H9 (cell line): ENCODE measurements at regions not wholly inside any gene's neighbourhood (a gene's known extent, or its start where the extent isn't known, plus 50 kb on each side); places are given as distances from the start of the nearest gene placed in this dataset.

Experiments
- DNase-seq: peaks from one replicate; pipeline ENCODE4 v3.0.0-alpha.2; 2017
- H2AFZ ChIP-seq: one replicate; pipeline ENCODE4 v1.6.1; 2013; ENCODE audit warnings: mild to moderate bottlenecking, low read length, control low read depth, moderate library complexity
- H2AK5ac ChIP-seq: 2 replicates; pipeline ENCODE4 v1.6.1; 2013; ENCODE audit warnings: low read length, control low read depth, mixed read lengths; ENCODE audit not compliant: insufficient read length
- H2BK120ac ChIP-seq: one replicate; pipeline ENCODE4 v1.6.1; 2013; ENCODE audit warnings: low read depth, mild to moderate bottlenecking, low read length, control low read depth, inconsistent platforms; ENCODE audit not compliant: poor library complexity, severe bottlenecking
- H2BK12ac ChIP-seq: 2 replicates; pipeline ENCODE4 v1.6.1; 2013; ENCODE audit warnings: low read length, control low read depth, mixed read lengths, low read depth; ENCODE audit not compliant: insufficient read length
- H2BK15ac ChIP-seq: 2 replicates; pipeline ENCODE4 v1.6.1; 2013; ENCODE audit warnings: low read depth, low read length, control low read depth
- H2BK20ac ChIP-seq: one replicate; pipeline ENCODE4 v1.6.1; 2013; ENCODE audit warnings: low read depth, mild to moderate bottlenecking, low read length, control low read depth, inconsistent platforms; ENCODE audit not compliant: poor library complexity, severe bottlenecking
- H2BK5ac ChIP-seq: 2 replicates; pipeline ENCODE4 v1.6.1; 2013; ENCODE audit warnings: low read length, control low read depth, mixed read lengths; ENCODE audit not compliant: insufficient read length
- H3K14ac ChIP-seq: 2 replicates; pipeline ENCODE4 v1.6.1; 2013; ENCODE audit warnings: low read length, control low read depth; ENCODE audit not compliant: insufficient read depth
- H3K18ac ChIP-seq: 2 replicates; pipeline ENCODE4 v1.6.1; 2013; ENCODE audit warnings: low read depth, mild to moderate bottlenecking, mixed read lengths, low read length, control low read depth; ENCODE audit not compliant: insufficient read length
- H3K23ac ChIP-seq: 2 replicates; pipeline ENCODE4 v1.6.1; 2013; ENCODE audit warnings: low read length, control low read depth, mixed read lengths, low read depth; ENCODE audit not compliant: insufficient read length
- H3K23me2 ChIP-seq: 2 replicates; pipeline ENCODE4 v1.6.1; 2013; ENCODE audit warnings: low read depth, mild to moderate bottlenecking, mixed read lengths, low read length, control low read depth; ENCODE audit not compliant: insufficient read length, poor library complexity, severe bottlenecking
- H3K27ac ChIP-seq: 2 replicates; pipeline ENCODE4 v1.5.1; 2013; ENCODE audit warnings: low read length, control low read depth, mixed read lengths, low read depth; ENCODE audit not compliant: insufficient read length
- H3K27me3 ChIP-seq: 2 replicates; pipeline ENCODE4 v1.6.1; 2013; ENCODE audit warnings: low read length, control low read depth, inconsistent platforms; ENCODE audit not compliant: insufficient read depth
- H3K4ac ChIP-seq: 2 replicates; pipeline ENCODE4 v1.6.1; 2013; ENCODE audit warnings: low read depth, mild to moderate bottlenecking, control low read depth, inconsistent platforms, low read length, moderate library complexity
- H3K4me1 ChIP-seq: 2 replicates; pipeline ENCODE4 v1.6.1; 2013; ENCODE audit warnings: low read length, control low read depth, inconsistent platforms; ENCODE audit not compliant: insufficient read depth
- H3K4me2 ChIP-seq: 2 replicates; pipeline ENCODE4 v1.6.1; 2013; ENCODE audit warnings: low read length, control low read depth, mixed read lengths; ENCODE audit not compliant: insufficient read length, insufficient read depth
- H3K56ac ChIP-seq: 2 replicates; pipeline ENCODE4 v1.6.1; 2013; ENCODE audit warnings: low read depth, mild to moderate bottlenecking, mixed read lengths, low read length, control low read depth; ENCODE audit not compliant: insufficient read length
- H3K79me1 ChIP-seq: 2 replicates; pipeline ENCODE4 v1.6.1; 2013; ENCODE audit warnings: low read depth, mild to moderate bottlenecking, moderate library complexity, low read length, control low read depth, inconsistent platforms; ENCODE audit not compliant: insufficient read depth, poor library complexity, severe bottlenecking
- H3K79me2 ChIP-seq: 2 replicates; pipeline ENCODE4 v1.6.1; 2013; ENCODE audit warnings: low read length, control low read depth, inconsistent platforms; ENCODE audit not compliant: insufficient read depth
- H3K9ac ChIP-seq: 2 replicates; pipeline ENCODE4 v1.6.1; 2013; ENCODE audit warnings: low read length, control low read depth, mixed read lengths; ENCODE audit not compliant: insufficient read length; ENCODE audit errors: extremely low read depth
- H3K9me3 ChIP-seq: one replicate; pipeline ENCODE4 v1.6.1; 2013; ENCODE audit warnings: low read depth, low read length, inconsistent platforms; ENCODE audit not compliant: control insufficient read depth
- H3T11ph ChIP-seq: one replicate; pipeline ENCODE4 v1.6.1; 2013; ENCODE audit warnings: mild to moderate bottlenecking, low read length, control low read depth, inconsistent platforms
- H4K20me1 ChIP-seq: one replicate; pipeline ENCODE4 v1.6.1; 2013; ENCODE audit not compliant: control insufficient read depth, insufficient read length, insufficient read depth
- H4K5ac ChIP-seq: 2 replicates; pipeline ENCODE4 v1.6.1; 2013; ENCODE audit warnings: low read depth, mild to moderate bottlenecking, mixed read lengths, low read length, control low read depth; ENCODE audit not compliant: insufficient read length
- H4K8ac ChIP-seq: replicated peaks from 2 replicates; pipeline ENCODE4 v1.6.1; 2013; ENCODE audit warnings: low read length, control low read depth, mixed read lengths, low read depth; ENCODE audit not compliant: insufficient read length
- H4K91ac ChIP-seq: 2 replicates; pipeline ENCODE4 v1.6.1; 2013; ENCODE audit warnings: low read depth, mild to moderate bottlenecking, moderate library complexity, mixed read lengths, low read length, control low read depth; ENCODE audit not compliant: insufficient read length
- H3K27ac Mint-ChIP-seq, 3 experiments: 2 replicates in 2 of 3; 3 replicates in 1 of 3; pipeline ENCODE4 v1.8.0; 2020 to 2021; ENCODE audit warnings: mixed read lengths in 3 of 3, mild to moderate bottlenecking in 1 of 3, moderate library complexity in 1 of 3
- H3K27me3 Mint-ChIP-seq: 2 replicates; pipeline ENCODE4 v1.8.0; 2021; ENCODE audit warnings: low read depth, mild to moderate bottlenecking, moderate library complexity, mixed read lengths
- H3K36me3 Mint-ChIP-seq, 3 experiments: 2 replicates in 2 of 3; 3 replicates in 1 of 3; pipeline ENCODE4 v1.8.0; 2020 to 2021; ENCODE audit warnings: low read depth in 3 of 3, mixed read lengths in 3 of 3; ENCODE audit not compliant: insufficient read depth in 1 of 3
- H3K4me1 Mint-ChIP-seq, 2 experiments: 2 replicates each; pipeline ENCODE4 v1.8.0; 2020; ENCODE audit warnings: mixed read lengths in 2 of 2
- H3K4me3 Mint-ChIP-seq, 2 experiments: 2 replicates in 1 of 2; 3 replicates in 1 of 2; pipeline ENCODE4 v1.8.0; 2020 to 2021; ENCODE audit warnings: mild to moderate bottlenecking in 2 of 2, mixed read lengths in 2 of 2, moderate library complexity in 1 of 2
- H3K9me3 Mint-ChIP-seq, 2 experiments: 2 replicates in 1 of 2; 3 replicates in 1 of 2; pipeline ENCODE4 v1.8.0; 2020; ENCODE audit warnings: mild to moderate bottlenecking in 2 of 2, mixed read lengths in 2 of 2, moderate library complexity in 1 of 2
- CTCF ChIP-seq: fragments of 200-600 bp; sonication (generic); conservative IDR thresholded peaks from 3 replicates; pipeline ENCODE4 v1.8.0; 2021; ENCODE audit warnings: antibody characterized with exemption, mild to moderate bottlenecking
- WGBS: extraction: QIAGEN DNeasy Blood & Tissue Kit; methylation state at CpG from one replicate; pipeline ENCODE4 v1.1.7; 2013; ENCODE audit warnings: missing lambda C conversion rate, low lambda C conversion rate, mixed read lengths; ENCODE audit not compliant: insufficient read length; ENCODE audit errors: extremely low coverage; 5-methylcytosine and 5-hydroxymethylcytosine counted together

DNA sequence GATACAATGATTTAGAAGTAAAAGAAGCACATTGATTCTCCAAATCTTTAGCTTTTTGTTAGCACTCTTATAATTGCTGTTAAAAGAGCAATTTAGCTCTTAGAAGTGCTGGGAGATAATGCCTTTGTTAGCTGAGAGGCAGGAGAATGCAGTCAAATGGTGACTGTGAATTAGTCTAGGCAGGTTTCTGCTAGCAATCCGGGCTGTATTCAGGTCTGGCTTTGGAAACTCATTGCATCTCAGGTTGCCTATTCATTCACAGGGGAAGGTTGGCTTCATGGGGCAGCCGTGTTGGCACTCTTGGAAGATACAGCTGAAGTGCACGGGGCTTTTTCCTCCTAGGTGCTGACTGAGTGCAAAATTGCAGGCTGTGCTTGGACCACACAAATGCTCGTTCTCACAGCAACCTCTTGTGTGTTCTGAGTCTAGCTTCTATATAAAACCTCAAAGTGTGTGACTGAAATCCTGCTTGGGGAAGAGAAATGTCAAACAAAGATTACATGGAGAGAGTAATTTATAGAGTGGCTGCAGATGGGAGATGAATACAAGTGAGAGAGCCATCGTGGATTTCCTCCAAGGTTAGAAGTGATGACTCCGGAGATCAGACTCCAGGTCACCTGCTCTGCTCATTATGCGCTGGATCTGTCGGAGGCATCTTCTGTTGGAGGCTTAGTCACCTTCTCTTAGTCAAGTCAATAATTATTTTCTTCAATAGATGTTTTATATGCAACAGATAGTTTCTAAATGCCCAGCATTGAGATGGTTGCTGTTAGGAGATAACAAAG, 167.8 kb downstream of the PMAIP1 start:
- H3K27ac ChIP-seq = no peak overlapping the region
- H4K91ac ChIP-seq = no peak overlapping the region
- H3K27me3 Mint-ChIP-seq = no peaks in the 10 kb centered on the region
- H3K23me2 ChIP-seq = no peaks in the 10 kb centered on the region
- no peak overlapping the region for H4K8ac ChIP-seq
- no peak overlapping the region for H3K4ac ChIP-seq
- H3K4me2 ChIP-seq = no peak overlapping the region
- H3K36me3 Mint-ChIP-seq = peaks cover 6 to 13% (median 12%) of the 10 kb centered on the region in 3 experiments
- no peak overlapping the region for H2AFZ ChIP-seq
- peak overlapping the region; percentile 9 to 89 (median 15); a peak in 5 of 7 replicates for H3K27ac Mint-ChIP-seq
- no peaks in the 10 kb centered on the region for H3K79me1 ChIP-seq
- no peak overlapping the region for H2AK5ac ChIP-seq
- H2BK20ac ChIP-seq = no peak overlapping the region
- DNase-seq = no peak
- H2BK15ac ChIP-seq = no peak overlapping the region
- no peak overlapping the region for H3T11ph ChIP-seq
- H3K4me3 Mint-ChIP-seq = no peak overlapping the region
- H3K4me1 Mint-ChIP-seq = peaks cover 23 to 25% of the 10 kb centered on the region in 2 experiments
- H4K5ac ChIP-seq = no peak overlapping the region
- no peaks in the 10 kb centered on the region for H3K79me2 ChIP-seq
- H3K27me3 ChIP-seq = no peaks in the 10 kb centered on the region
- TF ChIP-seq CTCF = no peak
- H3K14ac ChIP-seq = no peak overlapping the region; the same call in 1 of the 2 replicates
- no peak overlapping the region for H3K56ac ChIP-seq
- no peak overlapping the region for H3K9ac ChIP-seq
- H3K4me1 ChIP-seq = peaks cover 12% of the 10 kb centered on the region; the same call in 1 of the 2 replicates
- H3K18ac ChIP-seq = no peak overlapping the region
- H3K9me3 ChIP-seq = no peaks in the 10 kb centered on the region
- WGBS = no CpG with 5 or more reads among the region's 8 CpGs
- H3K23ac ChIP-seq = no peak overlapping the region
- H4K20me1 ChIP-seq = no peaks in the 10 kb centered on the region
- H2BK5ac ChIP-seq = no peak overlapping the region
- no peak overlapping the region for H2BK12ac ChIP-seq
- H3K9me3 Mint-ChIP-seq = peaks cover 9 to 17% of the 10 kb centered on the region in 2 experiments
- no peak overlapping the region for H2BK120ac ChIP-seq
